GM18498 (cell line): ENCODE measurements at regions not wholly inside any gene's neighbourhood (a gene's known extent, or its start where the extent isn't known, plus 50 kb on each side); places are given as distances from the start of the nearest gene placed in this dataset.
"Not testable (repeated sequence)": the region's sequence is repeated elsewhere in the genome, so short reads cannot be mapped to it uniquely, and the experiment has no call there.

Experiments
- ATAC-seq: cut with Tn5 transposase; IDR thresholded peaks from one replicate; pipeline ENCODE4 v1.9.1; 2021; ENCODE audit warnings: mild to moderate bottlenecking, moderate library complexity; ENCODE audit not compliant: unreplicated experiment

DNA sequence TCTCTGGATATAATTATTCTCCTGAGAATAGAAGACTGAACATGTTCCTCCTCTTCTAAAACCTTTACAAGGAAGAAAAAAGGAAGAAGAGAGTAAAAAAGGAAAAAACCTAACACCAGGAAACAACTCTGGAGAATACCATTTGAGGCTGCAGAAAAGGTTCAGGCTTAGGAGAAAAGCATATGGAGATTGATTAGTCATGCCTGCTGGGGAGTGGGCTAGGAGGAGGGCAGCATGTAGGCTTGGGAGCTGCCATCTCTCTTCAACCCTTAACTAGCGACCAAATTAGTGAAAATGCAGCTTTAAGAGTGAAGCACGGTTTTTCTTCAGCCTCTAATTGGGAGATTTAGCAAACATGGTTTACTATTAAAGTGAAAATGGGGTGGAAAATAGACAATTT lies 273.0 kb upstream of the CRY1 start:
- ATAC-seq = no peak

- ATAC-seq = no peak
These were observed 275.2 kb upstream of the CRY1 start for GRCh38 chr12:107368586-107368985.

GRCh38 chr12:107369006-107369405 lies 275.7 kb upstream of the CRY1 start:
- ATAC-seq = no peak

- no peak for ATAC-seq
These were observed 276.3 kb upstream of the CRY1 start for GRCh38 chr12:107369679-107370078.

GRCh38 chr12:107372229-107372658 lies 278.9 kb upstream of the CRY1 start:
- no peak for ATAC-seq

- ATAC-seq = no peak
These were observed 280.0 kb upstream of the CRY1 start for GRCh38 chr12:107373238-107373809.

GRCh38 chr12:107374161-107374840 lies 281.0 kb upstream of the CRY1 start:
- no peak for ATAC-seq

GRCh38 chr12:107375231-107375630 lies 281.9 kb upstream of the CRY1 start:
- no peak for ATAC-seq

DNA sequence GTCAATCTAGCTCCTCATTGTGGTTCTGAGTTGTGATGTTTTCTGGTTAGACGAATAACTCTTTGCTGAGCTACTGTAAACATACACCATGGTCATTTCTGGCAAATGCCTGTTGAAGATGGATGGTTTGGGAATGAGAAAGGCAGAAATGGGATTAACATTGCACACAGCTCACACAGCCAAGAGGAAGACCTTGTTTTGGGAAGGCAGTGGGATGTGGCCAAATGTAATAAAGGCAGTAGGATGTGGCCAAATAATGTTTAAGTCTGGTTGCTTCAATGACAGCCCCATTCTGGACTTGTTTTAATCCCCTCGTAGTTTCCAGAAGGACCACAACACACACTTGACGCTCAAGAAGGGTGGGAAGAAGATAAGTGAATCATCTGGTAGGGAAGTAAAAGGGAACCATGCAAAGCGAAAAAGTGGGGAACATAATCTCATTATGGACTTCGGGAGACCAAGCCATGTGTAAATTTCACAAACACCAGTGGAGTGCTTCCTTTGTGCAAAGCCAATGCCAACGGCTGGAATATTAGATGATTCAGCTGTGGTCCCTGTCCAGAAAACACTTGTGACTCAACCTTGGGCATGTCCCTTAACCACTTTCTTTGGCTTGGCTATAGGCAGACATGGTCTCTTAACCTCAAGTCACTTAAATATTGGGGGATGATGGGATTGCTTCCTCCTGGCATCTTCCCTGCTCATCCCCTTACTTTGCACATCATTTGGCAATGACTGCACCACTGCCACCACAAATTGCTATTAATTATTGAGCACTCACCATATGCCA lies 284.4 kb upstream of the CRY1 start:
- no peak for ATAC-seq

GRCh38 chr12:107378609-107379008 lies 285.3 kb upstream of the CRY1 start:
- ATAC-seq = no peak

DNA sequence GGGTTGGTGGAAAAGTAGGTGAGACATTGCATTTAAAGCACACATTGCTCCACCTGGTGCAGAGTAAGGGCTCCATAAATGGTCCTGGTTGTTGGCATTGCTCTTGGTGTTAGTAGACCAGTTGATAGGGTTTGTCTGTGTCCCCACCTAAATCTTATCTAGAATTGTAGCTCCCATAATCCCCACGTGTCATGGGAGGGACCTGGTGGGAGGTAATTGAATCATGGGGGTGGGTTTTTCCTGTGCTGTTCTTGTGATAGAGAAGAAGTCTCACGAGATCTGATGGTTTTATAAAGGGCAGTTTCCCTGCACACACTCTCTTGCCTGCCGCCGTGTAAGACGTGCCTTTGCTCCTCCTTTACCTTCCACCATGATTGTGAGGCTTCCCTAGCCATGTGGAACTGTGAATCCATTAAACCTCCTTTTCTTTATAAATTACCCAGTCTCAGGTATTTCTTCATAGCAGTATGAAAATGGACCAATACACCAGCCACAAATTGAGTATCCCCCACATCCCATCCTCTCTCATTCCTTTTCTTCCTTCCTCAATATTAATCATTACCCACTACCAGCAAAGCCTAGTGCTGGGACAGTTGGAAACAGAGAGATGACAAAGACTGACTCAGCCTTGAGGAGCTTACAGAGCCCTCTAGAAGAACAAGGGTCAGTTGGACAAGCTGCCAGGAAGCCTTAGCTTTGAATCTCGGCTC lies 285.9 kb upstream of the CRY1 start:
- ATAC-seq = not testable (repeated sequence)

- no peak for ATAC-seq
These were observed 286.7 kb upstream of the CRY1 start for GRCh38 chr12:107379852-107380567.

GRCh38 chr12:107384645-107385044 lies 291.3 kb upstream of the CRY1 start:
- no peak for ATAC-seq

DNA sequence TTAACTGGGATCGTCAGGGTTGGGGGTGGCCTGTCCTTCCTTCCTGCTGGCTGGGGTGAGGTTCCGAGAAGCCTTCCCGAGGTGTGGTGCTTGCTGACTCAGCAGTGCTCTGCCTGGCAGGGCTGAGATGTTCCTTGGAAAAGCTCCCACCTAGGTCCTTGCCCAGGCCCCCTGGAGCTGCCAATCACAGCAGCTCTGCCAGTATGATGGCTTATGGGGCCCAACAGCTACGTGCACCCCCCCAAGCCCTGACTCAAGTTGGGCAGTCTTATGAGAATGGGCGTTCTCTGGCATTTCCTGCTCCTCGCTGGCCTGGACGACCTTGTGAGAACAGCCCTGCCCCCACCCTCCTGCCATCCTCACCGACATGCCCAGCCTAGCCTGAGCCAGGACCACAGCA lies 292.2 kb upstream of the CRY1 start:
- no peak for ATAC-seq

- ATAC-seq = no peak
These were observed 293.2 kb upstream of the CRY1 start for GRCh38 chr12:107386569-107386968.

GRCh38 chr12:107388263-107388662 lies 294.9 kb upstream of the CRY1 start:
- no peak for ATAC-seq

GRCh38 chr12:107390414-107390813 lies 295.2 kb upstream of the PWP1 start:
- no peak for ATAC-seq

DNA sequence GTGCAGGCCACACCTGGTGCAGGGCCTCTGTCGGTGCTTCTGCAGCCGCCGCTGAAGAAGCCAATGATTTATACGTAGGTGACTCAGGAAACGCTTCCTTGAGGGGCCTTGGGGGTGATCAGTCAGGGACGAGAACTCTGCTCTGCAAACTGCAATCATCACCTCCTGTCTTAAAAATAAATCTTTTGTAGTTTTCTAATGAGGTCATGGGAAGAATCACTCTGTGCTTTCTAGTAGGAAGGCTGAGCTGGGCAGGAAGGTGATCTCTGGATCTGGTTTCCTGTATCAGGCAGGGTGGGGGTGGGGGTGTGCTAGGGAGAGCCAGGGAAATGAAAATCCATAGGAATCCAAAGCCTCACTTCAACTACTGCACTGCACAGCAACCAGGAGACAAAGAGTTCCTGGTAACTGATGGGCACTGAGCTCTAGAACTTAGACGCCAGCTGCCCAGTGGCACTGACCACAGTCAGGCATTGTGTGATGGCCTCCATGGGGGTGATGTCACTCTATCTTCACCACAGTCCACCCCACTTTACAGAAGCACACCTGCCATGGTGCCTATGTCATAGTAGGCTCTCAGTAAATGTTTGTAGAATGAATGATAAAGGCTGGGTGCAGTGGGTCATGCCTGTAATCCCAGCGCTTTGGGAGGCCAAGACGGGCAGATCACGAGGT lies 292.4 kb upstream of the PWP1 start:
- no peak for ATAC-seq

GRCh38 chr12:107394693-107395092 lies 290.9 kb upstream of the PWP1 start:
- ATAC-seq = no peak

DNA sequence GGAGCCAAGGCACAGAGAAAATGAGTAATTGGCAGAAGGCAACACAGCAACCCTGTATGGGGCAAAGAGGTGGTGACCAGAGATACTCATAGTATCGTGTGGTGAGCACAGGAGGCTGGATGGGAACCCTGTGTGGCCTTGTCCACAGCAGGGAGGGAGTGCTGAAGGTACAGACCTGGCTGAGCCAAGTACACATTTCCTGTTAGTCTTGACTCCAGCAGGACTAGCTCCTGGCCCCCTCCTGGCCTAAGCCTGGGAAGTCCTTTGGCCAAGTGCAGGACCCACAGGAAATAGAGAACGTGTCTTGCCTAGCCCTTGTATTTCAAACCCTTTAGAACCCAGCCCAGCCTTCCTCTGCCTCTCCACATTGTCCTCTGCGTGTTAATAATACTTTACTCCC lies 289.8 kb upstream of the PWP1 start:
- ATAC-seq = no peak
